Neural progenitor cell (in vitro differentiated cells): ENCODE measurements at regions not wholly inside any gene's neighbourhood (a gene's known extent, or its start where the extent isn't known, plus 50 kb on each side); places are given as distances from the start of the nearest gene placed in this dataset.

Experiments used
- DNase-seq: peaks from one replicate; pipeline ENCODE4 v3.0.0-alpha.2; 2016; ENCODE audit warnings: low spot score
- H2AFZ ChIP-seq: fragments of 200-600 bp; sonication (generic); replicated peaks from 2 replicates; pipeline ENCODE4 v1.6.1; 2016; ENCODE audit warnings: antibody characterized with exemption
- H3F3A ChIP-seq: fragments of 200-600 bp; sonication (generic); 2 replicates; pipeline ENCODE4 v1.6.1; 2016; ENCODE audit warnings: antibody characterized with exemption, low read depth
- H3K27ac ChIP-seq: fragments of 200-600 bp; sonication (generic); 2 replicates; pipeline ENCODE4 v1.5.1; 2016; ENCODE audit warnings: mild to moderate bottlenecking
- H3K27me3 ChIP-seq: fragments of 200-600 bp; sonication (generic); 2 replicates; pipeline ENCODE4 v1.6.1; 2016; ENCODE audit warnings: mild to moderate bottlenecking, moderate library complexity
- H3K36me3 ChIP-seq: fragments of 200-600 bp; sonication (generic); 2 replicates; pipeline ENCODE4 v1.5.1; 2016
- H3K4me1 ChIP-seq: fragments of 200-600 bp; sonication (generic); 2 replicates; pipeline ENCODE4 v1.6.1; 2016; ENCODE audit warnings: mixed run types
- H3K4me2 ChIP-seq: fragments of 200-600 bp; sonication (generic); 2 replicates; pipeline ENCODE4 v1.6.1; 2016
- H3K4me3 ChIP-seq: fragments of 200-600 bp; sonication (generic); 2 replicates; pipeline ENCODE4 v1.5.1; 2016
- H3K79me2 ChIP-seq: fragments of 200-600 bp; sonication (generic); 2 replicates; pipeline ENCODE4 v1.6.1; 2016; ENCODE audit warnings: low read depth
- H3K9ac ChIP-seq: fragments of 200-600 bp; sonication (generic); 2 replicates; pipeline ENCODE4 v1.6.1; 2016
- H3K9me3 ChIP-seq: fragments of 200-600 bp; sonication (generic); 2 replicates; pipeline ENCODE4 v1.5.1; 2016; ENCODE audit warnings: low read depth
- H4K20me1 ChIP-seq: fragments of 200-600 bp; sonication (generic); 2 replicates; pipeline ENCODE4 v1.6.1; 2016; ENCODE audit warnings: low read depth
- H3K27ac Mint-ChIP-seq: 3 replicates; pipeline ENCODE4 v1.8.0; 2021; ENCODE audit warnings: mixed read lengths
- H3K27me3 Mint-ChIP-seq: 2 replicates; pipeline ENCODE4 v1.8.0; 2022; ENCODE audit warnings: low read depth, mild to moderate bottlenecking, inconsistent platforms, moderate library complexity, mixed read lengths; ENCODE audit not compliant: insufficient read depth
- H3K36me3 Mint-ChIP-seq: 3 replicates; pipeline ENCODE4 v1.8.0; 2021; ENCODE audit warnings: mixed read lengths
- H3K4me1 Mint-ChIP-seq: 3 replicates; pipeline ENCODE4 v1.8.0; 2021; ENCODE audit warnings: mixed read lengths
- H3K4me3 Mint-ChIP-seq: 3 replicates; pipeline ENCODE4 v1.8.0; 2021; ENCODE audit warnings: mild to moderate bottlenecking, moderate library complexity, mixed read lengths
- H3K9me3 Mint-ChIP-seq: 3 replicates; pipeline ENCODE4 v1.8.0; 2020; ENCODE audit warnings: mixed read lengths
- EZH2 ChIP-seq: fragments of 200-600 bp; sonication (generic); IDR thresholded peaks from 2 replicates; pipeline ENCODE4 v1.6.1; 2017; ENCODE audit warnings: antibody characterized with exemption, mild to moderate bottlenecking, moderate library complexity
- EZH2phosphoT487 ChIP-seq: fragments of 200-600 bp; sonication (generic); IDR thresholded peaks from 2 replicates; pipeline ENCODE4 v1.6.1; 2017; ENCODE audit warnings: antibody characterized with exemption
- TF ChIP-seq, protein P1 (sequence below): fragments of 200-600 bp; sonication (generic); IDR thresholded peaks from 2 replicates; pipeline ENCODE4 v1.5.1; 2017; ENCODE audit warnings: antibody characterized with exemption, mild to moderate bottlenecking

DNA sequence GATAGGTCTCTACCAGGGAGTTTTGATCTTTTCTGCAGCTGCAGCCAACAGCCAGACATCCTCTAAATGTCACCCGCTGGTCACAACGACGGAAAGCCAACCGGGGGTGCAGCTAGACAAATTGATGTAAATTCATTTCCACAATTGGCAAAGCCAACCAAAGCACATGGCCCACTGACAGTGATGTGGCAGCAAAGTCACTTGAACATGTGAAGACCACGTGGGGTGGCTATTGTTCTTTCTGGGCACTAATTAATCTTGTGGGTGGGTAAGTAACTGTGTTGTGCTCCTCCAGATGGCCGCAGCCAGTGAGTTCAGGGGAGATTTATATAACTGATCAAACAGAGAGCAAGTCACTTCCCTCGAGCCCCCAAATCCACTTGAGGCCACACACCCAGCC is 354.1 kb downstream of the ANKRD30A start:
- Histone ChIP-seq H3K4me3 (no peak overlapping the region), H3K9ac (no peak overlapping the region), H3K36me3 (no peaks in the 10 kb centered on the region), H3K27me3 (no peaks in the 10 kb centered on the region), H2AFZ (no peak overlapping the region), H4K20me1 (no peaks in the 10 kb centered on the region), H3K4me2 (no peak overlapping the region), H3K4me1 (no peaks in the 10 kb centered on the region), H3F3A (no peaks in the 10 kb centered on the region), H3K9me3 (no peaks in the 10 kb centered on the region), H3K27ac (no peak overlapping the region), H3K79me2 (no peaks in the 10 kb centered on the region)
- Mint-ChIP-seq H3K4me3 (no peak overlapping the region), H3K27me3 (no peaks in the 10 kb centered on the region), H3K27ac (no peak overlapping the region), H3K9me3 (peaks cover 30% of the 10 kb centered on the region), H3K36me3 (no peaks in the 10 kb centered on the region), H3K4me1 (no peaks in the 10 kb centered on the region)
- DNase-seq = no peak
- TF ChIP-seq EZH2 (no peak), EZH2phosphoT487 (no peak)
- TF ChIP-seq, protein P1, sequence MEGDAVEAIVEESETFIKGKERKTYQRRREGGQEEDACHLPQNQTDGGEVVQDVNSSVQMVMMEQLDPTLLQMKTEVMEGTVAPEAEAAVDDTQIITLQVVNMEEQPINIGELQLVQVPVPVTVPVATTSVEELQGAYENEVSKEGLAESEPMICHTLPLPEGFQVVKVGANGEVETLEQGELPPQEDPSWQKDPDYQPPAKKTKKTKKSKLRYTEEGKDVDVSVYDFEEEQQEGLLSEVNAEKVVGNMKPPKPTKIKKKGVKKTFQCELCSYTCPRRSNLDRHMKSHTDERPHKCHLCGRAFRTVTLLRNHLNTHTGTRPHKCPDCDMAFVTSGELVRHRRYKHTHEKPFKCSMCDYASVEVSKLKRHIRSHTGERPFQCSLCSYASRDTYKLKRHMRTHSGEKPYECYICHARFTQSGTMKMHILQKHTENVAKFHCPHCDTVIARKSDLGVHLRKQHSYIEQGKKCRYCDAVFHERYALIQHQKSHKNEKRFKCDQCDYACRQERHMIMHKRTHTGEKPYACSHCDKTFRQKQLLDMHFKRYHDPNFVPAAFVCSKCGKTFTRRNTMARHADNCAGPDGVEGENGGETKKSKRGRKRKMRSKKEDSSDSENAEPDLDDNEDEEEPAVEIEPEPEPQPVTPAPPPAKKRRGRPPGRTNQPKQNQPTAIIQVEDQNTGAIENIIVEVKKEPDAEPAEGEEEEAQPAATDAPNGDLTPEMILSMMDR = no peak

DNA sequence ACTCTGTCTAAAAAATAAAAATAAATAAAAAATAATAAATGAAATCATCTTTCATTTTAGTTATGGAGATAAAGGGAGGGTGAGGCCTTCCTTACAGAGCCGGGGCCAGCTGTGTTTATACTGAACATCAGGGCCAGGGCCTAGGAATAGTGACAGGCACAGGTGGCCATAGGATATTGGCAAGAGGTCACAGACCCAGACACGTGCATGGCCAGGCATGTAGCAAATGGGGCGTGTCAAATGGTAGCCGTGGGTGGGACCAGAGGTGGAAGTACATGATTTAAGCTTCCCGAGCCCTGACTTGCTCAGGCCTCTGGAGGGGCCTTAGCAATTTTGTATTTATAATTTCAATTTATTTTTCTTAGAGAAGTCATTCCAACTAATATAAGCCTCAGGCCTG is 353.0 kb downstream of the ANKRD30A start:
- Histone ChIP-seq H3K9me3 (no peaks in the 10 kb centered on the region), H3K9ac (no peak overlapping the region), H4K20me1 (no peaks in the 10 kb centered on the region), H3K4me1 (no peaks in the 10 kb centered on the region), H3K79me2 (no peaks in the 10 kb centered on the region), H3K27ac (no peak overlapping the region), H3K36me3 (no peaks in the 10 kb centered on the region), H3K4me2 (no peak overlapping the region), H3K4me3 (no peak overlapping the region), H2AFZ (no peak overlapping the region), H3K27me3 (no peaks in the 10 kb centered on the region), H3F3A (no peaks in the 10 kb centered on the region)
- Mint-ChIP-seq H3K4me3 (no peak overlapping the region), H3K27me3 (no peaks in the 10 kb centered on the region), H3K27ac (no peak overlapping the region), H3K4me1 (no peaks in the 10 kb centered on the region), H3K9me3 (peaks cover 32% of the 10 kb centered on the region), H3K36me3 (no peaks in the 10 kb centered on the region)
- TF ChIP-seq EZH2 = no peak
- TF ChIP-seq, protein P1 = no peak
- no peak for TF ChIP-seq EZH2phosphoT487
- DNase-seq = no peak

DNA sequence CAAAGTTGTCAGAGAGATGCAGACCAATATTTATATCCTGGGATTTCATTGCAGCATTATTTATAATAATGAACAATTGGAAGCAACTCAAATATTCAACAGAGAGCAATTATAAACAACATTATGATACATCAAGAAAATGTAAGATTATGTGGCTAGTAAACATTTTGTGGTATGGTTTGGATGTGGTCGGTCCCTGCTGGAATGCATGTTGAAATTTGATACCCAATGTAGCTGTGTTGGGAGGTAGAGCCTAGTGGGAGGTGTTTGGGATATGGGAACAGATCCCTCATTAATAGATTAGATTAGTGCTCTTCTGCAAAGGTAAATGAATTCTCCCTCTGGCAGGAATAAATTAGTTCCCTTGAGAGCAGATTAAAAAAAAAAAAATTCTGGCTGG is 350.9 kb downstream of the ANKRD30A start:
- Histone ChIP-seq H3K9me3 (no peaks in the 10 kb centered on the region), H3K36me3 (no peaks in the 10 kb centered on the region), H4K20me1 (no peaks in the 10 kb centered on the region), H3K9ac (no peak overlapping the region), H3K4me2 (no peak overlapping the region), H3K27ac (no peak overlapping the region), H3K4me3 (no peak overlapping the region), H3K4me1 (no peaks in the 10 kb centered on the region), H2AFZ (no peak overlapping the region), H3F3A (no peaks in the 10 kb centered on the region), H3K79me2 (no peaks in the 10 kb centered on the region), H3K27me3 (no peaks in the 10 kb centered on the region)
- DNase-seq = no peak
- Mint-ChIP-seq H3K9me3 (peaks cover 32% of the 10 kb centered on the region), H3K4me1 (no peaks in the 10 kb centered on the region), H3K27me3 (no peaks in the 10 kb centered on the region), H3K4me3 (no peak overlapping the region), H3K27ac (no peak overlapping the region), H3K36me3 (no peaks in the 10 kb centered on the region)
- TF ChIP-seq, protein P1 = no peak
- TF ChIP-seq EZH2phosphoT487 (no peak), EZH2 (no peak)

DNA sequence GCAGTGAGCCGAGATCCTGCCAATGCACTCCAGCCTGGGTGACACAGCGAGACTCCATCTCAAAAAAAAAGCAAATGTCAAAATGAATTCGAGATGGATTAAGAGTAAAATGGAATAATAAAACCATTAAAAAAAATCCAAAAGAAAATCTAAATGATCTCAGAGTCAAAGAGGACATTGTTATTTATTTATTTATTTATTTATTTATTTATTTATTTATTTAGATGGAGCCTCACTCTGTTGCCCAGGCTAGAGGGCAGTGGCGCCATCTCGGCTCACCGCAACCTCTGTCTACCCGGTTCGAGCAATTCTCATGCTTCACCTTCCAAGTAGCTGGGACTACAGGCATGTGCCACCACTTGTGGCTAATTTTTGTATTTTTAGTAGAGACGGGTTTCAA is 349.2 kb downstream of the ANKRD30A start:
- Mint-ChIP-seq H3K4me1 (no peaks in the 10 kb centered on the region), H3K9me3 (peaks cover 37% of the 10 kb centered on the region), H3K36me3 (no peaks in the 10 kb centered on the region), H3K27me3 (no peaks in the 10 kb centered on the region), H3K4me3 (no peak overlapping the region), H3K27ac (no peak overlapping the region)
- H3K36me3 ChIP-seq = no peaks in the 10 kb centered on the region
- no peak overlapping the region for H3K4me2 ChIP-seq
- H3K4me1 ChIP-seq = no peaks in the 10 kb centered on the region
- no peaks in the 10 kb centered on the region for H3K79me2 ChIP-seq
- no peak overlapping the region for H3K9ac ChIP-seq
- no peaks in the 10 kb centered on the region for H3F3A ChIP-seq
- H3K4me3 ChIP-seq = no peak overlapping the region
- H2AFZ ChIP-seq = no peak overlapping the region
- no peak for DNase-seq
- TF ChIP-seq, protein P1 = no peak
- no peak for TF ChIP-seq EZH2
- TF ChIP-seq EZH2phosphoT487 = no peak
- no peaks in the 10 kb centered on the region for H3K27me3 ChIP-seq
- H3K27ac ChIP-seq = no peak overlapping the region
- no peaks in the 10 kb centered on the region for H4K20me1 ChIP-seq
- no peaks in the 10 kb centered on the region for H3K9me3 ChIP-seq
